Testis (tissue), 2 donors: ENCODE measurements at regions not wholly inside any gene's neighbourhood (a gene's known extent, or its start where the extent isn't known, plus 50 kb on each side); places are given as distances from the start of the nearest gene placed in this dataset.

ENCODE experiments used
- CTCF ChIP-seq, 3 experiments: fragments of 450-650 bp in 2 of 3; fragments of 200-600 bp in 1 of 3; sonication (generic) in 1 of 3; IDR thresholded peaks; one replicate each; pipeline ENCODE4 v1.5.1; 2016 to 2019; ENCODE audit warnings: antibody characterized with exemption in 3 of 3, mild to moderate bottlenecking in 2 of 3, moderate library complexity in 1 of 3
- POLR2A ChIP-seq: fragments of 450-650 bp; IDR thresholded peaks from one replicate; pipeline ENCODE4 v1.6.1; 2017; ENCODE audit warnings: antibody characterized with exemption, mild to moderate bottlenecking, moderate library complexity

DNA sequence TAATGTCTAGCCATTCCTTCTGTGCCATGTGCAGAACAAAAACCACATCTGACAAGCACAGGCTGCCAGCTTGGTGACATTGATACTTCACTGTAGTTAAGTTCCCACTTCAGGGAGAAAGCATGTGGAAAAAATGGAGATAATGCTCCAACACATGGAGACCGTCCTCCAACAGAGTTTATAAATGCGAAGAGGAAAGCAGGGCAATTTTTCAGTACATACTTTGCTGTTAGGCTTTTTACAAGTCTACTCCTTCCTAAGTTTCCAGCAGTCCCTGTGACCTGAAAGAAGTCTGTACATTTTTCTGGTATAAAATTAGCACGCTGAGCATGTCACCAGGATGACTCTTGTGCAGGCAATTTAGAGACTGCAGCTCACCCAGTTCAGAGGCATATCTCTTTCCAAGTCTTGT is 766.9 kb upstream of the IGFBP7 start:
- TF ChIP-seq CTCF (IDR thresholded peaks at IDR 0.05) (no peak), POLR2A (no peak)
